Endothelial cell of umbilical vein (primary cell): ENCODE measurements at regions not wholly inside any gene's neighbourhood (a gene's known extent, or its start where the extent isn't known, plus 50 kb on each side); places are given as distances from the start of the nearest gene placed in this dataset.

Experiments
- BruUV-seq: library from RNA; stranded (reverse); fragments of 400-500 nt; replicated peaks from 2 replicates; lab custom pipeline; 2021; lab: Mats Ljungman, UMichigan
- CTCF ChIA-PET: fragments of 300-600, 350-600 bp; sonication (Branson Sonifier 250); formaldehyde crosslinking; loops from one replicate; lab custom pipeline; 2021; ENCODE audit warnings: antibody characterized with exemption, inconsistent platforms; lab: Charles Lee
- POLR2A ChIA-PET: fragments of 300-600, 350-600 bp; sonication (Branson Sonifier 250); formaldehyde crosslinking; loops from one replicate; lab custom pipeline; 2021; ENCODE audit warnings: antibody characterized with exemption, inconsistent platforms; lab: Charles Lee
- DNase-seq: peaks from one replicate; pipeline ENCODE4 v3.0.0-alpha.2; 2011; ENCODE audit warnings: low read depth, low spot score
- FAIRE-seq: peaks from 2 replicates; lab custom pipeline; 2011; peaks lifted over from hg19 to GRCh38; lab: Jason Lieb, UNC
- H2AFZ ChIP-seq: 2 replicates; pipeline ENCODE4 v1.6.0; 2012; ENCODE audit warnings: low read depth, low read length, control low read depth, inconsistent platforms
- H3K27ac ChIP-seq: 2 replicates; pipeline ENCODE4 v1.5.1; 2011; ENCODE audit warnings: low read depth, mild to moderate bottlenecking, control low read depth, low read length, moderate library complexity; ENCODE audit not compliant: insufficient read depth
- H3K27me3 ChIP-seq, 2 experiments: 2 replicates each; pipeline versions ENCODE4 v1.6.0 to v1.6.1; 2011; ENCODE audit warnings: low read length in 2 of 2, mixed read lengths in 1 of 2; ENCODE audit not compliant: control insufficient read depth in 2 of 2, insufficient read depth in 2 of 2
- H3K36me3 ChIP-seq, 2 experiments: 2 replicates in 1 of 2; 3 replicates in 1 of 2; pipeline ENCODE4 v1.5.1; 2011; ENCODE audit warnings: low read length in 2 of 2, mild to moderate bottlenecking in 1 of 2, moderate library complexity in 1 of 2; ENCODE audit not compliant: control insufficient read depth in 2 of 2, insufficient read depth in 2 of 2; ENCODE audit errors: extremely low read depth in 1 of 2
- H3K4me1 ChIP-seq: 3 replicates; pipeline ENCODE4 v1.5.1; 2011; ENCODE audit warnings: mild to moderate bottlenecking, low read length; ENCODE audit not compliant: control insufficient read depth, insufficient read depth; ENCODE audit errors: extremely low read depth
- H3K4me2 ChIP-seq: 2 replicates; pipeline ENCODE4 v1.6.1; 2011; ENCODE audit warnings: low read length, control low read depth, mixed read lengths; ENCODE audit not compliant: insufficient read depth
- H3K4me3 ChIP-seq, 3 experiments: fragments of 200-600 bp in 1 of 3; sonication (generic), shearing (Covaris generic) in 1 of 3; replicated peaks in 1 of 3; 2 replicates each; pipeline ENCODE4 v1.5.1; 2011 to 2016; ENCODE audit warnings: control low read depth in 3 of 3, low read length in 3 of 3, mild to moderate bottlenecking in 2 of 3, inconsistent platforms in 1 of 3, low read depth in 1 of 3, moderate library complexity in 1 of 3; ENCODE audit not compliant: insufficient read depth in 1 of 3
- H3K79me2 ChIP-seq: 2 replicates; pipeline ENCODE4 v1.6.0; 2012; ENCODE audit warnings: low read length, inconsistent platforms; ENCODE audit not compliant: control insufficient read depth, insufficient read depth
- H3K9ac ChIP-seq: replicated peaks from 2 replicates; pipeline ENCODE3; 2011; ENCODE audit warnings: low read length, control low read depth; ENCODE audit not compliant: insufficient read depth; ENCODE audit errors: extremely low read depth
- H3K9me1 ChIP-seq: replicated peaks from 3 replicates; pipeline ENCODE4 v1.6.0; 2011; ENCODE audit warnings: mild to moderate bottlenecking, low read length; ENCODE audit not compliant: control insufficient read depth, insufficient read depth; ENCODE audit errors: extremely low read depth
- H3K9me3 ChIP-seq: replicated peaks from 2 replicates; pipeline ENCODE4 v1.5.1; 2012; ENCODE audit warnings: low read length, inconsistent platforms; ENCODE audit not compliant: control insufficient read depth, insufficient read depth
- H4K20me1 ChIP-seq: replicated peaks from 2 replicates; pipeline ENCODE3; 2011; ENCODE audit warnings: mild to moderate bottlenecking, low read length; ENCODE audit not compliant: control insufficient read depth, insufficient read depth; ENCODE audit errors: extremely low read depth
- CTCF ChIP-seq, 2 donors: IDR thresholded peaks; 1 replicate in 1 of 2; 2 replicates in 1 of 2; pipeline ENCODE4 v1.5.1; 2011; ENCODE audit warnings: low read length in 2 of 2, mild to moderate bottlenecking in 2 of 2, moderate library complexity in 2 of 2, control low read depth in 1 of 2, inconsistent platforms in 1 of 2, low read depth in 1 of 2; ENCODE audit not compliant: insufficient read depth in 1 of 2; ENCODE audit errors: extremely low read depth in 1 of 2
- EZH2 ChIP-seq: IDR thresholded peaks from 2 replicates; pipeline ENCODE4 v1.6.1; 2012; ENCODE audit warnings: borderline replicate concordance, low read depth, mild to moderate bottlenecking, moderate library complexity, low read length, inconsistent platforms; ENCODE audit not compliant: severe bottlenecking
- FOS ChIP-seq: IDR thresholded peaks from 2 replicates; pipeline ENCODE4 v1.6.1; 2011; ENCODE audit warnings: mild to moderate bottlenecking, low read length, moderate library complexity, borderline replicate concordance; ENCODE audit not compliant: insufficient read depth
- GATA2 ChIP-seq: IDR thresholded peaks from 2 replicates; pipeline ENCODE4 v1.7.0; 2011; ENCODE audit warnings: low read depth, mild to moderate bottlenecking, moderate library complexity, mixed read lengths, low read length; ENCODE audit not compliant: insufficient read length, insufficient read depth
- JUN ChIP-seq: IDR thresholded peaks from 2 replicates; pipeline ENCODE4 v1.6.1; 2011; ENCODE audit warnings: borderline replicate concordance, low read depth; ENCODE audit not compliant: insufficient read length, insufficient read depth
- MAX ChIP-seq: IDR thresholded peaks from 2 replicates; pipeline ENCODE4 v1.6.1; 2011; ENCODE audit not compliant: insufficient read depth, insufficient read length
- MYC ChIP-seq: IDR thresholded peaks from one replicate; pipeline ENCODE4 v1.6.1; 2011; ENCODE audit warnings: mild to moderate bottlenecking, low read depth, low read length
- POLR2A ChIP-seq: IDR thresholded peaks from 2 replicates; pipeline ENCODE4 v1.6.1; 2012; ENCODE audit warnings: low read depth, mild to moderate bottlenecking, control low read depth, low read length
- POLR2AphosphoS5 ChIP-seq: IDR thresholded peaks from 2 replicates; pipeline ENCODE4 v1.6.1; 2012; ENCODE audit warnings: low read depth, mild to moderate bottlenecking, control low read depth, low read length, moderate library complexity; ENCODE audit not compliant: insufficient read depth
- dilution Hi-C: fragments of 300-500 bp; cut with MboI; formaldehyde crosslinking; loops from one replicate; pipeline ENCODE4 v1.15.0; 2019; ENCODE audit warnings: low sequenced_read_pairs; ENCODE audit not compliant: extremely low pct_ligation_motif_present
- intact Hi-C: fragments of 100-400 bp; cut with micrococcal nuclease; formaldehyde crosslinking; loops from one replicate; pipeline ENCODE4 v1.10.0; 2022

GRCh38 chr20:20938599-20938998 is 167.6 kb downstream of the LINC00237 start:
- dilution Hi-C loops = no loop called here
- POLR2A ChIA-PET = no interaction called here
- CTCF ChIA-PET = no interaction called here
- H3K9me3 ChIP-seq = no peaks in the 10 kb centered on the region
- no peaks in the 10 kb centered on the region for H4K20me1 ChIP-seq
- H3K9me1 ChIP-seq = no peaks in the 10 kb centered on the region
- DNase-seq (no peak), FAIRE-seq (no peak)
- H3K4me1 ChIP-seq = no peaks in the 10 kb centered on the region
- TF ChIP-seq EZH2 (no peak), POLR2AphosphoS5 (no peak), GATA2 (no peak)
- BruUV-seq = no TSS peak
- H3K27me3 ChIP-seq = no peaks in the 10 kb centered on the region
- no peaks in the 10 kb centered on the region for H3K79me2 ChIP-seq
- H2AFZ ChIP-seq = no peak overlapping the region
- intact Hi-C loops = no loop called here
- no peaks in the 10 kb centered on the region for H3K36me3 ChIP-seq
- H3K9ac ChIP-seq = no peak overlapping the region
- H3K4me3 ChIP-seq = no peak overlapping the region
- H3K27ac ChIP-seq = no peak overlapping the region
- H3K4me2 ChIP-seq = no peak overlapping the region

- no peak overlapping the region for H2AFZ ChIP-seq
- H3K9me3 ChIP-seq = no peaks in the 10 kb centered on the region
- no peak overlapping the region for H3K9ac ChIP-seq
- H3K27me3 ChIP-seq = no peaks in the 10 kb centered on the region
- no peaks in the 10 kb centered on the region for H4K20me1 ChIP-seq
- no peak for TF ChIP-seq MAX
- no peak for TF ChIP-seq CTCF (IDR thresholded peaks at IDR 0.05; ENCODE audit: extremely low read depth in 1 of 2, insufficient read depth in 1 of 2, low read depth in 1 of 2, low read length in 2 of 2)
- no peak for TF ChIP-seq POLR2AphosphoS5
- TF ChIP-seq MYC = no peak
- no peak for TF ChIP-seq JUN
- no peak for TF ChIP-seq FOS
- TF ChIP-seq GATA2 = no peak
- TF ChIP-seq POLR2A = no peak
- H3K9me1 ChIP-seq = no peaks in the 10 kb centered on the region
- H3K4me3 ChIP-seq = no peak overlapping the region
- FAIRE-seq = no peak
- intact Hi-C loops = no loop called here
- H3K4me2 ChIP-seq = no peak overlapping the region
- ChIA-PET CTCF (interaction anchor here (0.7 kb wide), 1 partner anchor 78 kb away, joined by 3 read pairs; no protein-coding TSS in a partner anchor), POLR2A (no interaction called here)
- no peaks in the 10 kb centered on the region for H3K4me1 ChIP-seq
- no peak for DNase-seq
- dilution Hi-C loops = no loop called here
- H3K79me2 ChIP-seq = no peaks in the 10 kb centered on the region
- H3K36me3 ChIP-seq = no peaks in the 10 kb centered on the region
- BruUV-seq = no TSS peak
- H3K27ac ChIP-seq = no peak overlapping the region
Measured at GRCh38 chr20:20938131-20938530, 168.0 kb downstream of the LINC00237 start.
